ENCODE measurements at regions not wholly inside any gene's neighbourhood (a gene's known extent, or its start where the extent isn't known, plus 50 kb on each side); places are given as distances from the start of the nearest gene placed in this dataset.

DNA sequence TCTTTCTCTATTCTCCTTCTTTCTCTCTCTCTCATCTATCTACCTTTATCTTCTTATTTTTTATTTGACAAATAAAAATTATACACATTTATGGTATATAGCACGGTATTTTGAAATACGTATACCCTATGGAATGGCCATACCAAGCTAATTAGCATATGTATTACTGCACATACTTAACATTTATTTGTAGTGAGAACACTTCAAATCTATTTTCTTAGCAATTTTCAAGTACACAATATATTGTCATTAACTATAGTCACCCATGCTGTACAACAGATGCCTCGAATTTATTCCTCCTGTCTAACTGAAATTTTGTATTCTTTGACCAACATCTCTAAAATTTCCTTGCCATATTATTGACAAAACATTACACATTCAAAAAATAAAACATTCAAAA is 447.1 kb downstream of the MIAT start:
- Histone ChIP-seq H4K5ac (ENCODE audit: insufficient read length, low read depth, low read length) (no peak overlapping the region), H2AFZ (ENCODE audit: low read length) (no peak overlapping the region), H3K79me1 (ENCODE audit: low read depth, low read length) (no peaks in the 10 kb centered on the region), H3K36me3 (ENCODE audit: control insufficient read depth in 2 of 4, insufficient read depth in 4 of 4, low read length in 3 of 4) (no peaks in the 10 kb centered on the region), H3K79me2 (ENCODE audit: control insufficient read depth in 1 of 2, insufficient read depth in 2 of 2, low read length in 2 of 2) (no peaks in the 10 kb centered on the region), H2BK20ac (ENCODE audit: low read length) (no peak overlapping the region), H2AK5ac (ENCODE audit: low read depth, low read length) (no peak overlapping the region), H2BK5ac (ENCODE audit: low read depth, low read length) (no peak overlapping the region), H3K56ac (replicated peaks; ENCODE audit: insufficient read length, low read depth, low read length) (no peak overlapping the region), H2BK120ac (replicated peaks; ENCODE audit: low read depth, low read length) (no peak overlapping the region), H3K23me2 (ENCODE audit: low read depth, low read length) (peaks cover 15% of the 10 kb centered on the region; the same call in 1 of the 2 replicates), H3K18ac (ENCODE audit: extremely low read depth, low read length) (no peak overlapping the region), H4K8ac (ENCODE audit: extremely low read depth, insufficient read depth, low read length) (no peak overlapping the region), H3K9ac (replicated peaks in 1 of 4; ENCODE audit: extremely low read depth in 1 of 4, low read depth in 3 of 4, low read length in 3 of 4) (no peak overlapping the region), H3K23ac (ENCODE audit: insufficient read length) (no peak overlapping the region), H3K4me3 (ENCODE audit: extremely low read depth in 1 of 4, insufficient read depth in 2 of 4, low read depth in 3 of 4, low read length in 4 of 4) (no peak overlapping the region), H2BK12ac (ENCODE audit: low read depth, low read length) (no peak overlapping the region), H2BK15ac (ENCODE audit: low read length) (no peak overlapping the region), H4K91ac (replicated peaks; ENCODE audit: insufficient read length, low read length) (no peak overlapping the region), H4K20me1 (replicated peaks in 1 of 2; ENCODE audit: control insufficient read depth in 1 of 2, insufficient read depth in 2 of 2, low read length in 2 of 2) (peaks cover 0 to 3% of the 10 kb centered on the region in 2 experiments), H3K4me1 (replicated peaks in 1 of 4; ENCODE audit: control insufficient read depth in 3 of 4, insufficient read depth in 4 of 4, low read length in 3 of 4) (peaks cover 4 to 16% (median 12%) of the 10 kb centered on the region in 4 experiments), H3K27ac (ENCODE audit: low read depth, low read length) (no peak overlapping the region), H3K27me3 (replicated peaks in 1 of 4; ENCODE audit: control insufficient read depth in 3 of 4, extremely low read depth in 1 of 4, insufficient read depth in 3 of 4, low read length in 3 of 4) (peaks cover 0 to 5% (median 1%) of the 10 kb centered on the region in 4 experiments; a peak in 3 of 7 replicates), H3K4ac (replicated peaks; ENCODE audit: insufficient read length, low read depth, low read length) (no peak overlapping the region), H3K14ac (ENCODE audit: insufficient read length) (no peak overlapping the region), H3K4me2 (ENCODE audit: insufficient read depth in 1 of 2, low read depth in 2 of 2, low read length in 2 of 2) (no peak overlapping the region), H3K9me3 (ENCODE audit: insufficient read depth in 2 of 2, low read depth in 1 of 2, low read length in 1 of 2) (no peaks in the 10 kb centered on the region)
- DNase-seq (ENCODE audit: low read depth in 1 of 2, low spot score in 2 of 2): no peak
- ChIA-PET POLR2A (ENCODE audit: partially characterized antibody) (no interaction called here), CTCF (ENCODE audit: partially characterized antibody) (no interaction called here)
- no peak for FAIRE-seq
- WGBS, 2 experiments (ENCODE audit: extremely low coverage in 1 of 2, insufficient coverage in 1 of 2, insufficient read length in 1 of 2, insufficient replicate concordance in 2 of 2, low coverage in 1 of 2, low lambda C conversion rate in 2 of 2, missing lambda C conversion rate in 1 of 2): 65% methylated on average over 3 of the region's 3 CpGs; no CpG with 5 or more reads in 1 of the 2 experiments
- no peak for TF ChIP-seq KDM5A (IDR thresholded peaks at IDR 0.05; ENCODE audit: low read length)

Data from H1 (cell line).